HG03460 (cell line): ENCODE measurements at regions not wholly inside any gene's neighbourhood (a gene's known extent, or its start where the extent isn't known, plus 50 kb on each side); places are given as distances from the start of the nearest gene placed in this dataset.
"Not testable (repeated sequence)": the region's sequence is repeated elsewhere in the genome, so short reads cannot be mapped to it uniquely, and the experiment has no call there.

ENCODE experiments used
- ATAC-seq: cut with Tn5 transposase; IDR thresholded peaks from one replicate; pipeline ENCODE4 v1.9.1; 2021; ENCODE audit not compliant: unreplicated experiment

GRCh38 chr15:35286721-35287120 lies 201.6 kb upstream of the NANOGP8 start:
- no peak for ATAC-seq

- no peak for ATAC-seq
Observed at GRCh38 chr15:35282965-35283496, 197.9 kb upstream of the NANOGP8 start.

GRCh38 chr15:35281515-35281914 lies 196.4 kb upstream of the NANOGP8 start:
- no peak for ATAC-seq

- no peak for ATAC-seq
Observed at GRCh38 chr15:35279811-35280210, 194.7 kb upstream of the NANOGP8 start.

- no peak for ATAC-seq
Observed at GRCh38 chr15:35271371-35272043, 186.4 kb upstream of the NANOGP8 start.

- no peak for ATAC-seq
Observed at GRCh38 chr15:35260941-35261340, 175.8 kb upstream of the NANOGP8 start.

- not testable (repeated sequence) for ATAC-seq
Observed at GRCh38 chr15:35260274-35260673, 175.2 kb upstream of the NANOGP8 start.

GRCh38 chr15:35256551-35256950 lies 171.5 kb upstream of the NANOGP8 start:
- ATAC-seq = no peak

GRCh38 chr15:35256141-35256540 lies 171.0 kb upstream of the NANOGP8 start:
- ATAC-seq = no peak

- ATAC-seq = not testable (repeated sequence)
Observed at GRCh38 chr15:35254908-35255307, 169.8 kb upstream of the NANOGP8 start.

GRCh38 chr15:35254062-35254461 lies 169.0 kb upstream of the NANOGP8 start:
- no peak for ATAC-seq

GRCh38 chr15:35252351-35252865 lies 167.3 kb upstream of the NANOGP8 start:
- no peak for ATAC-seq

GRCh38 chr15:35247150-35247549 lies 162.1 kb upstream of the NANOGP8 start:
- ATAC-seq = no peak

- no peak for ATAC-seq
Observed at GRCh38 chr15:35246451-35246850, 161.4 kb upstream of the NANOGP8 start.

GRCh38 chr15:35245681-35246080 lies 160.6 kb upstream of the NANOGP8 start:
- ATAC-seq = not testable (repeated sequence)

GRCh38 chr15:35244227-35244626 lies 159.1 kb upstream of the NANOGP8 start:
- ATAC-seq = no peak

GRCh38 chr15:35243758-35244157 lies 158.7 kb upstream of the NANOGP8 start:
- ATAC-seq = no peak

GRCh38 chr15:35239693-35240092 lies 154.6 kb upstream of the NANOGP8 start:
- not testable (repeated sequence) for ATAC-seq

- ATAC-seq = not testable (repeated sequence)
Observed at GRCh38 chr15:35238448-35238847, 153.4 kb upstream of the NANOGP8 start.

GRCh38 chr15:35229085-35229484 lies 144.0 kb upstream of the NANOGP8 start:
- ATAC-seq = no peak

GRCh38 chr15:35218215-35218614 lies 133.1 kb upstream of the NANOGP8 start:
- no peak for ATAC-seq

GRCh38 chr15:35215093-35215492 lies 130.0 kb upstream of the NANOGP8 start:
- ATAC-seq = no peak
